Smooth muscle cell of the brain vasculature (primary cell): ENCODE measurements at regions not wholly inside any gene's neighbourhood (a gene's known extent, or its start where the extent isn't known, plus 50 kb on each side); places are given as distances from the start of the nearest gene placed in this dataset.
"Not testable (repeated sequence)": the region's sequence is repeated elsewhere in the genome, so short reads cannot be mapped to it uniquely, and the experiment has no call there.

Experiments used
- DNase-seq: peaks from one replicate; pipeline ENCODE4 v3.0.0-alpha.2; 2012; ENCODE audit warnings: low read depth, low spot score

- DNase-seq, result no peak
Measured at GRCh38 chr12:75683220-75683619, 171.8 kb upstream of the KRR1 start.

GRCh38 chr12:75677522-75677921, 166.1 kb upstream of the KRR1 start:
- no peak for DNase-seq

- DNase-seq, result no peak
Measured at GRCh38 chr12:75674393-75674792, 163.0 kb upstream of the KRR1 start.

DNA sequence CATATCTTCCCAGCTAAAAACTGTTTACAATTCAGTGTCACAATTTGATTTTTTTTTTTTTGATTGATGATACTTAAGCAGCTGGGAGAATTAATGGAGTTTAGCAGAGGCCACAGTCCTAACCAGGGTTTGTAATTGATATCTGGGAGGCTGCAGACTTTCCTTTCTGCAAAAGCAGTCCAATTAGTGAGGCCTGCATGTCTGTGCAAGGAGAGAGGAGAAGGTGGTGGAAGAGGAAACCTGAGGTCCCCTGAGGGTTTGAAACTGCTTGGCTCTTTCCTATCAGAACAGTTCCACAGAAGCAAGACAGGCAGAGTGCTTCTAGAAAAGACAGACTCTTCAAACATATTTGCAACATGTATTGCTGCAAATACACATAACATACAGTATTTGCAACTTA, 160.8 kb upstream of the KRR1 start:
- DNase-seq, result no peak

- DNase-seq, result no peak
Measured at GRCh38 chr12:75670216-75670615, 158.8 kb upstream of the KRR1 start.

DNA sequence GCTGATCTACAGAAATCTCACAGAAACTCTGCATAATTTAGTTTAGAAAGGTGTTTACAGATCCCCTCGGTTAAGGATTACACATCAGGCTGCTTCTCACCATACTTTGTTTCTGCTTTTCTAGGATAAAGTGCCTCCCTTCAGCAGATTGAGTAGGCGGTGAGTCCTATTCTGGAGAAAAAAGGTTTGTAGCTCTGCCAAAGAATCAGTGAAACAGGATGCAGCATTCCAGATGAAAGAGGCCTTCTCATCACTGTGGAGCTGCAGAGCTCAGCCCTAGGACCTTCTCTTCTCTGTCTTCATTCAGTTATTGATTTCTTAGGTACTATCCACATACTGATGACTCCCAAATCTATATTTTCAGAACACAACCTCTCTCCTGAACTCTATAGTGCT, 155.5 kb upstream of the KRR1 start:
- no peak for DNase-seq

DNA sequence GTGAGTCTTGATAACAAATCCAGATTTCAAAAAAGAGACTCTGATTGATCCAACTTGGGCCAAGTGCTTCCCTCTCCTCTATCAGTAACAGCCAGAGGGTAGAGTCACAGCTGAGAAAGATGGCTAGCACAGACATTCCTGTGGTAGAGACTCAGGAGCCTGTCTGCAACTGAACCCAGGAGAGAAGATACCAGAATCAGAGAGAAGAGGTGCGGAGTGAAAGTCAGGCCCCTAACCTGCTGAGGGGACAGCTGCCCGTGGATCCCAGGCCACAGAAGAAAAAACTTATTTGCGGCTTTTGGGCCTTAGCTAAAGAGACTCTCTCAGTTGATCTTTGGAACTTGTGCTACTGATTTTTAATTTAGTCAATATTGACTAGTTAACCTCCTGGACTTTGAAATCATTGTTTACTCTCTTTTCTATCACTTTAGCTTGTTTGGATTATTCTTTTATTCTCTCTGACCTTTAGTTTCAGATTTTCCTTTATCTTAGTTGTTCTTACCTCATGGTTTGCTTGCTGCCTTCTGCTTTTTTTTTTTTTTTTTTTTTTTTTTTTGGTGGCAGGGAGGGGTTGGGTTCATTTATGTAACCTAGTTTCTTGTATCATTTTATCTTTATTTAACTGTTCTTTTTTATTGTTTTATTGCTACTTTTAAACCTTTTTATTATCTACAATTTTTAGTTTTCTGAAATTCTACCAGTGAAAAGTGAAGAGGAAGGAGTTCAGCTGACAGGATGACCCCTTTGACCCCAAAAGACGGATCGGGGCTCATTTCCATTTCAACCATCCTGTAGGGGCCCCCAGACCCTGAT, 154.9 kb upstream of the KRR1 start:
- DNase-seq, result no peak

GRCh38 chr12:75665216-75665615, 153.8 kb upstream of the KRR1 start:
- DNase-seq, result no peak

DNA sequence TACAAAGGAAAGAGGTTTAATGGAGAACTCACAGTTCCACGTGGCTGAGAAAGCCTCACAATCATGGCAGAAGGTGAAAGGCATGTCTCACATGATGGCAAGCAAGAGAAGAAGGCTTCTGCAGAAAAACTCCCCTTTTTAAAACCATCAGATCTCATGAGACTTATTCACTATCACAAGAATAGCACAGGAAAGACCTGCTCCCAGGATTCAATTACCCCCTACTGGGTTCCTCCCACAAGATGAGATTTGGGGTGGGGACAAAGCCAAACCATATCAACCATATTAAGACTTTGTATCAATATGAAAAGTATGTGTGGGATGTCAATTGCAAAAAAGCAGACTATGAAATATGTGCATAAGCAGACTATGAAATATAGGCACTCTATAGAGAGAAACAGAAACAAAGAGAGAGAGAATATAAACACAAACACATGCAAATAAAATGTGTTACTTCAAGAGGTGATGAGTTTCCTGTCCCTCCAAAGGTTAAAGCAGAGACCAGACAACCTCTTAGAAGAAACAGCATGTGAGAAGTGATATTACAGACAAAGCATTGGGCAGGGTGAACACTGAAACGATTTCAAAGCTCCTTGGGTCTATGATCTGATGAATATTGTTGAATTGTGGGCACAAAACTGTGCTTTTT, 151.2 kb upstream of the KRR1 start:
- DNase-seq, result no peak

- peak; percentile 78 for DNase-seq
Measured at GRCh38 chr12:75661908-75662307, 150.5 kb upstream of the KRR1 start.

DNA sequence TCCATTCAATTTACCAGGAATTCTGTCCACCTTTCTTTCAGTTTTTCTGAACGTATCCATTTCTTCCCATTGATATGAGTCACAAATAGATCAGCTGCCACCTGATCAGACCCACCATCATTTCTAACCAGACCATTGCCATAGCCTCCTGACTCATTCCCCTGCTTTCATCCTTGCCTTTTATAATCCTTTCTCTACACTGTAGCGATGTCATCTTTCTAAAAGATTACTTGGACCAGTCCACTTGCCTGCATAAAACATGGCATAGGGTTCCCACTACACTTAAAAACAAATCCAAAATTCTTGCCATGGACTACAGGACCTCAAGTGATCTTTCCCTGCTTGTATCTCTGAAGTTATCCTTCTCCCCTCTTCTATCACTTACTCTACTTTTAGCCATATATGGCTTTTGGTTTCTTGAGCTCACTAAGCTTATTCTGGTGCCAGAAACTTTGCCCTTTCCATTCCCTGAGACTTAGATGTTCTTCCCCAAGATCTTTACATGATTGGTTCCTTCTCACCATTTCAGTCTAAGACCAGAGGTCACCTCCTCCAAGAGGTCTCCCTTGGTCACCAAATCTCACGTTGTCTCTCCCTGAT, 149.5 kb upstream of the KRR1 start:
- no peak for DNase-seq

DNA sequence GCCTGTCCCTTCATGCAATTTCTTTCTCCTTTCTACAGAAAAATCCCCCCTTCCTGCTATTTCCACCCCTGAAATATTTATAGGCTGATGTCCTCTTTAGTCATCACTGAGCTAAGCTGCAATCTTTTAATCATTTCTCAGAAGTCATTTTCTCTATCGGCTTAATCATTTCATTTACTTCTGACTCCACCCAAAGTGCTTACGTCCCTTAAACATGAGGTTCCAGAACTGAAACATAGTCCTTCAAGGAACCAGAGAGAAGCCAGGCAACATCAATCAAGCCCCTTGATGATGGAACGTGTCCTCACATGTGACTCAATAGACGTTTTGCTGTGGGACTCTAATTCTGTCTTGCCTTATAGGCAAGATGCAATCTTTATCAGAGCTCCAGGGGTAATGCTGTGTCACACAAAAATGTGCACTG, 148.7 kb upstream of the KRR1 start:
- no peak for DNase-seq

DNA sequence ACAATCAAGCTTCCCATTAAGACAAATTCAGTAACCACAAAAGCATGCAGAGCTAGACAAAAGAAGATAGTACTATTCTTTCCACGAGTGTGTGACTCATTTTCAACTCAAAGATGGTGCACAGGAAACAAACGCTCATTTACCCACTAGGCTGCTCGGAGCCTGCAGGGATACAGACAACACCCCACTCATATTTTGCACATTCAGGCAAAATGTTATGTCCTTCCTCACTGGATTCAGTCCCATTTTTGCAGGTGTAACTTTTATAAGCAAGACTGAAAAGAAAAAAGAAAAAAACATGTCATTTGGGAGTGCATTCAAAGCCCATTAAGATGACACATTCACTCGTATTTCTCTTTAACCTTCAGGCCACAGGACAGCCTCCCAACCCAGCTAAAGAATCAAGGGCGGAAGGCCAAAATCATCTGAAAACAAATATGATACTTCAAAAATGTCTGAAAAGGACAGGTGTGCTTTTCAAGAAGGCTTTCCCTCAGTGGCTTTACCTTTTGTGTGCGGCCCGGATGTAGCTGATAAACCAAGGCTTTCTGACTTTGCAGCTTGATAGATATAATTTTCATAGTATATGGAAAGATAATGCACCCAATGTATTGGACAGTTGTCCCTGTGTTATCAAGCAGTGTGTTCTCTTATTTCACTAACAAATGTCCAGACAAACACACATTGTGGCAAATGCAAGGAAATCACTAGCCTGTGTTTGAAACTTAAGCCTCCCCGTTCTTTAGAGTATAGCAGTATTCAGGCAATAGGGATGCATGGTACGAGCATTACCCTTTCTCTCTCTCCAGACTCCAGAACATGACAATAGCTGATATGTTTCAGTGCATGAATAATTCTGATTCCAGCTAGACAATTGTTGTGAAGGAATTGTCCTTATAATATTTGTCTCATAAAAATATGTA, 147.8 kb upstream of the KRR1 start:
- no peak for DNase-seq

GRCh38 chr12:75658286-75658685, 146.9 kb upstream of the KRR1 start:
- no peak for DNase-seq

DNA sequence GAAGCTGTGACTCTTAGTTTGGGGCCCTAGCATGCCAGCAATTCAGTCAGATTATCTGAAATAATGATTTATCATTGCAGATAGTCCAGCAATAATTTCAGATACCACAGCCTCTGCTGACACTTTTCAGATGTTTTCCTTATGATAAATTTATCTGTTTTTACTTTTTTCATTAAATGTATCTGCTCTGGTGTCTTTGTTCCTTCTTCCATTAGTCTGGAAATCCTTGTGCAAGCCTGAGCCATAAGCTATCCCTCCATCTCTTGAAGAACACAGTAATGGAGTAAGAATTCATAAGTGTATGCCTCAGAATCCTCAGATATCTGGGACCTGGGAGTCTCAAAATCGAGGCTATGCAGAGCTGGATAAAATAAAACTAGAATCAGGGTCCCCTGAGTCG, 146.4 kb upstream of the KRR1 start:
- no peak for DNase-seq

DNA sequence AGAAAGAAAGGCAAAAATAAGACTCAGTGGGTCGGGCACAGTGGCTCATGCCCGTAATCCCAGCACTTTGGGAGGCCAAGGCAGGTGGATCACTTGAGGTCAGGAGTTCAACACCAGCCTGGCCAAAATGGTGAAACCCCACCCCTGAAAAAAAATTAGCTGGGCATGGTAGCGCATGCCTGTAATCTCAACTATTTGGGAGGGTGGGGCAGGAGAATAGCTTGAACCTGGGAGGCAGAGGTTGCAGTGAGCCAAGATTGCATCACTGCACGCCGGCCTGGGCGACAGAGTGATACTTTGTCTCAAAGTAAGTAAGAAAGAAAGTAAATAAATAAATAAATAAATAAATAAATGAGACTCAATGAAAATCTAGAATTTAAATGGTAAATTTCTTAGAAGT, 145.9 kb upstream of the KRR1 start:
- not testable (repeated sequence) for DNase-seq

DNA sequence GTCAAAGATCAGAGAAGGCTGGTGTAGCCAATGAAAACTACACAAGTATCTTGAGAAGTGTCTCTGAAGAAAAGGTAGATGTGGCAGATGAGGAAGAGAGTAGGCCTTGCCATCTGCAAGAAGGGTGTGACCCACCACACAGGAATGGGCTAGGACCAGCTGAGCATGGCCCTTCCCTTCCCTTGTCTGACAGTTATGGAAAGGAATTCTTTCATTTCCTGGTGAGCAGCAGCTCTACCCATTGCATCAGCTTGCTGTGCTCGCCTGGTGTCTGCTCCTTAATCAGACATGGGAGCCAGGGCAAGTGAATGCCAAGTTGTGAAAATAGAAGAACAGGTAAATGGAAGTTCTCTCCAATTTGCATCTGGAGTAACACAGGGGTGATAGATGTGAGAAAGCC, 145.2 kb upstream of the KRR1 start:
- DNase-seq, result no peak

DNA sequence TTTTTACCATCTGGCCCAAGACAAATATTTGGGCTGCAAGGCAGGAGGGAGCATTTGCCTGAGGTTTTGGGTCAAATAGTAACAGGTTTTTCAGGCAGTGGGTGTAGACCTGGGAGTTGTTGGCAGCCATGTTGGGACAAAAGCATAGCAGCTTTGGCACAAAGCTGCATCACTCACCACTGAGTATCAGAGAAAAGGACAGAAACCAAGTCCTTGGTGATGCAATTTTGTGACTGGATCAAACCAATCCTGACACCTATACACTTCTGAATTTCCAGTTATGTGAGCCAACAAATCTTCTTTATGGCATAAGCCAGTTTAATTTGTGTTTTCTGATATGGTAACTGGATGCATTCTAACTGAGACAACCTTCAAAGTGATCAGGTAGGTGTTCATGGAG, 144.8 kb upstream of the KRR1 start:
- no peak for DNase-seq

DNA sequence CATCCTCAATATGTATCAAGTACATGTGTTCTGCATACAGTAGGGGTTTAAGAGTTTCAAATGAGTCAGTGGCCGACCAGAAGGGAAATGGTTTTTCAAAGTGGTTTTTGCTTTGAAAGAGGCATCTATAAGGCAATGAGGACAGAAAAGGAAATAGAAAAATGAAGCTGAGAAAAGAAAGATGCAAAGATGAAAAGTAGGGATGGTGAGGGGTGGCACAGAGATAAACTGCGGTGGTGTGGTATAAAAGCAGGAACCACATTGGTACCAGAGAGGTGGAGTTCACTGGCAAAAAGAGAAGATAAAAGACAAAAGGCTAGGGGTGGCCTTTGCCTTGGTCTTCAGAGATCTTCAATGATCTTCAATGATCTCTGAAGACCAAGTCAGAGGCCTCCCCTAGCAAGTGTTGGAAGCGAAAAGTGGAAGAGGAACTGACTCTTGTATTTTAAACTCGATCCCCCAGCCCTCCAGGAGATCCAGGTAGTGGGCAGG, 144.0 kb upstream of the KRR1 start:
- no peak for DNase-seq

DNA sequence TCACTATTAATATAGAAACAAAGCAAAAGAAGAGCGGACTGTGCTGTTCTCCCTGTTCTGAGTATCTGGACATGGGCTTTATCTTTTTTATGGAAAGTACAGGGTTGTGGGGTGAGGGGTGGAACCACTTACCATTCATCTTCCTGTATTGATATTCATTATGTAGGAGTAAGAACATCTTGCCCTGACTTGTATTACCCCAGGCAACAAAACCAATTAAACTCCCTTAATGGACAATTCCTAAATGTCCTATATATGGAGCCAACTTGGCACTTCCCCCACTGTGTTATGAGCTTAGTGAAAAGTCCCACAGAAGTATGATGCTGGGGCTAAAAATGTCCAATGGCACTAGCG, 139.9 kb upstream of the KRR1 start:
- DNase-seq, result no peak

DNA sequence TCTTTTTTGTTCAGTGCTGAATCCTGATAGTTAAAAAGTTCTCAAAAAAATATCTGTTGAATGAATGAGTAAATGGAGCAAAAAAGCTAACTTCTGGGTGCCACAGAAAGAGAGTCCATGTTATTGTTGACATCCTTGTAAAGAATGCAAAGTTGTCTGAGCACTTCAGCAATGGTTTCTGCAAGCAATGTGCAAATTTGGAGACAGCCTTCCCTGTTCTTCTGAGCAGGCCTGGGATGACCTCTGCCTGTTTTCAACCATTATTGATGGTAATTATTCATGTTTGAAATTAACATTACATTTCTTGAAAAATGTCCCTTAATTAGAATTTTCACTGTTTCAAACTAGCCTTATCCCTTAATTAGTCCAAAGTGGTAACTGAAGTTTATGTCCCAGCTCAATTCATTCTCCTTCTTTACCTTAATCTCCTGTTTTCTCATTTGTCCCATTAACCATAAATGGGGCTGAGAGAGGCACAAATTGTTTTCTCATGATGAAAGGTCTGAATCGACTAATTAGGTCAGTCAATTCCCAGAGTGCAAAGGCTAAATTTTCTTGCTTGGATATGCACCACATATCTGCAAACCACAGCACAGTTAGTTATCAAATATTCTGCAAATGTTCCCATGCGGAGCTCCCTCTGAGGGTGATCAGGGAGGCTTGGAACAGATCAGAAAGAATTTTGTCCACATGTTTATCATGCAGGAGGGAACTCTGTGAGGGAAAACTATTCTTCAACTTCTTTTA, 139.4 kb upstream of the KRR1 start:
- no peak for DNase-seq
